ENCODE measurements at regions not wholly inside any gene's neighbourhood (a gene's known extent, or its start where the extent isn't known, plus 50 kb on each side); places are given as distances from the start of the nearest gene placed in this dataset.

DNA sequence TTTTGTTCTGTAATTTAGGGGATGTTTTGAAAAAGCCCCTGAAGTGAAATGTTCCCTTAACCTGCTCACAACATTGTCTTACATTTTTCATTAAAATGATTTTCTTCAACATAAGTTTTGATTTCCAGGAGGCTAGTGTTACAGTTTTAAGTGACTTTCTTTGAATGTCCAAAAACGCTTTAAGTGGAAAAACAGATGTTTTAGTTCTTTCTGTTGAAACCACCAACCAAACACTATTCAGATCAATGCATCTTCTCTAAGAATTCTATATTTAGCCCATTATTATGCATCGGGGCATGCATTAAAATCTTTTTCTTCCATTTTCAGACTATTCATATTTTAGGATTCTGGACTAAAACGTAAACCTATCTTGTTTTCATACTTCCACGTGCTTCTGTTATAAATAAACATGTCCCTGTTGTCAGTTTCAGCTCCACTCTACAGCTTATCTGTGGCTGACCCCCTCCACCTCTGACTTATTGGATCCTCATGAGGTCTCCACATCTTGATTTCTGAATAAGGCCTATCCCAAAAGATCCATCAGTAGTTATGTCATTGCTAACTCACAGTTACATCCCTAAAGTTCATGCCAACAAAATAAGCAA is 882.3 kb upstream of the SEMA6A start:
- TF ChIP-seq, protein P1, sequence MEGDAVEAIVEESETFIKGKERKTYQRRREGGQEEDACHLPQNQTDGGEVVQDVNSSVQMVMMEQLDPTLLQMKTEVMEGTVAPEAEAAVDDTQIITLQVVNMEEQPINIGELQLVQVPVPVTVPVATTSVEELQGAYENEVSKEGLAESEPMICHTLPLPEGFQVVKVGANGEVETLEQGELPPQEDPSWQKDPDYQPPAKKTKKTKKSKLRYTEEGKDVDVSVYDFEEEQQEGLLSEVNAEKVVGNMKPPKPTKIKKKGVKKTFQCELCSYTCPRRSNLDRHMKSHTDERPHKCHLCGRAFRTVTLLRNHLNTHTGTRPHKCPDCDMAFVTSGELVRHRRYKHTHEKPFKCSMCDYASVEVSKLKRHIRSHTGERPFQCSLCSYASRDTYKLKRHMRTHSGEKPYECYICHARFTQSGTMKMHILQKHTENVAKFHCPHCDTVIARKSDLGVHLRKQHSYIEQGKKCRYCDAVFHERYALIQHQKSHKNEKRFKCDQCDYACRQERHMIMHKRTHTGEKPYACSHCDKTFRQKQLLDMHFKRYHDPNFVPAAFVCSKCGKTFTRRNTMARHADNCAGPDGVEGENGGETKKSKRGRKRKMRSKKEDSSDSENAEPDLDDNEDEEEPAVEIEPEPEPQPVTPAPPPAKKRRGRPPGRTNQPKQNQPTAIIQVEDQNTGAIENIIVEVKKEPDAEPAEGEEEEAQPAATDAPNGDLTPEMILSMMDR (IDR thresholded peaks at IDR 0.05), result no peak
- TF ChIP-seq POLR2AphosphoS5 (IDR thresholded peaks at IDR 0.05) (no peak), POLR2A (IDR thresholded peaks at IDR 0.05) (no peak)
